NCI-H1105 treated with DMSO at 0.1 percent for 48 hours (cell line): ENCODE measurements at regions not wholly inside any gene's neighbourhood (a gene's known extent, or its start where the extent isn't known, plus 50 kb on each side); places are given as distances from the start of the nearest gene placed in this dataset.
"Not testable (repeated sequence)": the region's sequence is repeated elsewhere in the genome, so short reads cannot be mapped to it uniquely, and the experiment has no call there.

ENCODE experiments used
- DNase-seq: peaks from one replicate; lab custom pipeline; 2025; lab: John Stamatoyannopoulos, UW

DNA sequence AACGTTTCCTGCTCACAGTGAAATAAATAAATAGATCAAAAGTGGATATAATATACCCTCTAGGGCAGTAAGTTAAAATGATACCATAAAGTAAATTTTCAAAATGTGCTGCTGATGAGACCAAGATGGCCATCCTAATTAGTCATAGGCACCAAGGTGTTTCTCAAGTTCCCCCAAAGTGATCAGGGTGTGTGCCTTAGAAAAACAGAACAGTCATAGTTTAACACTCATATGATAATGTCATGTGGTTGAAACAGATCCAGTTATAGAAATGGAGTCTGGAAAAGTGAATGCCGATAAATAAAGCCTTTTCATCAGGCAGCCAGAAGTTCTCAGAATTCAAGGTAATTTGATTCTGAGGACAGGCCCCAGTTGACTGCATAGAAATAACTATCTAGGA, 161.5 kb upstream of the CDKN2B start:
- DNase-seq, result no peak

- no peak for DNase-seq
Observed at GRCh38 chr9:22170990-22171670, 162.0 kb upstream of the CDKN2B start.

DNA sequence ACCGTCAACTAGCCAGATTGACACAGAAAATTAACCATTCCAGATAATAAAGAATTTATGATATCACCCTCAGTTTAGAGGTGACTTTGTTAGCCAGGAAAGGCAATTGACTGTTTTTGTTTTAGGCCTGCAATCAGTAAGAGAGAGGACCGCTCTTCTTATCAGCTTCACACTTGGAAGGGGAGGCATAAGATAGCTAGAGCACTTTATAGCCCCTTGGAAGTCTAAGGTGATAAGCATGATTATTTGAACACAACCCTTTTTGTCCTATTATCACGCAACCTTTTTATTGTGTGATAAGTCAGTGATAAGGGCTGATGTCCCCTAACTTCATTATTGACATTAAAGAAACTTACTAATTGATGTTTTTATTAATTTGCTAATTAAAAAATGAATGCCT, 162.6 kb upstream of the CDKN2B start:
- DNase-seq, result no peak

DNA sequence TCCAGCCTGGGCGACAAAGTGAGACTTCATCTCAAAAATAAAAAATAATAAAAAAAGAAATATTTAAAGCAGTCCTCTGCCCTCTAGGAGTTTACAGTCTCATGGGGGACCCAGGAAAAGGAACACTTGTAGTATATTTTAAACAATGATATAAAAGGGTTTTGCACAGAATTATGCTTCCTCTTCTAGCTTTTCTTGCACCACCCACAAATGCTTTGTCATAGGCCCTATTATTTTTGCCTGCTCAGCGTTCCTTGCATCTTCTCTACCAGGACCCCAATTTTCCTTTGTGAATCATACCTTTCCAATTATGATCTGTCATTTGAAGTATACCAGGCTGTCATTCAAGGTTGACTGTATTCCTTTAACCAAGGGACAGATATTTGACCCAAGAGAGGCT, 164.8 kb upstream of the CDKN2B start:
- no peak for DNase-seq

DNA sequence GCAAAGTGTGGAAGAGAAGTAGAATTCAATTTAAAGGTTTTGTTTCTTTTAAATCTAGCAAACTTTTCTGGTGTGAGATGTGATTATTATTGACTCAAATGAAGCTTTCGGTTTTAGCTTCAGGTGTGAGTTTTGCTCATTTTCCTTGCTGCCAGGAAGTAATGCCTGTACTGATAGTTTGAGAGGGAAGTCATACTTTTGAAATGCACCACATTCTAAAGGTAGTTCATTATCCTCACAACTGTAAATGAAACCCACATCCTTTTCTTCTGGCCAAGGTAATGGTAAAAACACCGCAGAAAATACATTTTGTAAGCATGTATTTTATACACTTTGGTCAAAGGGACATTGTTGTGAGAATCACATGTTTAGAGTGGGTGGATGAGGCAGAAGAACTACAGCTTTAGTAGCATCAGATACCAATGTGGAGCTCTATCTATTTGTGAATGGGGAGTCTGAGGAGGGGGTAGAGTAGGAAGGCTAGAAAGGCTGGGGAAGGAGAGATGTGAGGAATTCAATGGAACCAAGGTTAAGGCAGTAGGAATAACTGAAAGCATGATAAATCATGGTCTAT, 167.0 kb upstream of the CDKN2B start:
- DNase-seq, result no peak

DNA sequence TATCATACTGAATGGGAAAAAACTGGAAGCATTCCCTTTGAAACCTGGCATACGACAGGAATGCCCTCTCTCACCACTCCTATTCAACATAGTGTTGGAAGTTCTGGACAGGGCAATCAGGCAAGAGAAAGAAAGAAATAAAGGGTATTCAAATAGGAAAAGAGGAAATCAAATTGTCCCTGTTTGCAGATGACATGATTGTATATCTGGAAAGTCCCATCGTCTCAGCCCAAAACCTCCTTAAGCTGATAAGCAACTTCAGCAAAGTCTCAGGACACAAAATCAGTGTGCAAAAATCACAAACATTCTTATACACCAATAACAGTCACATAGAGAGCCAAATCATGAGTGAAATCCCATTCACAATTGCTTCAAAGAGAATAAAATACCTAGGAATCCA, 171.9 kb upstream of the CDKN2B start:
- DNase-seq, result not testable (repeated sequence)

- no peak for DNase-seq
Observed at GRCh38 chr9:22189471-22189870, 180.4 kb upstream of the CDKN2B start.

DNA sequence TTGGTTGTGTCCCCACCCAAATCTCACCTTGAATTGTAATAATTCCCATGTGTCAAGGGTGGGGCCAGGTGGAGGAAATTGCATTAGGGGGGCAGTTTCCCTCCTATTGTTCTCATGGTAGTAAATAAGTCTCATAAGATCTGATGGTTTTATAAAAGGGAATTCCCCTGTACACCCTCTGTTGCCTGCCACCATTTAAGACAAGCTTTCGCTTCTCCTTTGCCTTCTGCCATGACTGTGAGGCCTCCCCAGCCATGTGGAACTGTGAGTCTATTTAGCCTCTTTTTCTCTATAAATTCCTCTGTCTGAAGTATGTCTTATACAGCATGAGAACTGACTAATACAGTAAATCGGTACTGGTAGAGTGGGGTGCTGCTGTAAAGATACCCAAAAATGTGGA, 187.9 kb upstream of the CDKN2B start:
- DNase-seq, result not testable (repeated sequence)

GRCh38 chr9:22198681-22199080, 189.6 kb upstream of the CDKN2B start:
- no peak for DNase-seq

DNA sequence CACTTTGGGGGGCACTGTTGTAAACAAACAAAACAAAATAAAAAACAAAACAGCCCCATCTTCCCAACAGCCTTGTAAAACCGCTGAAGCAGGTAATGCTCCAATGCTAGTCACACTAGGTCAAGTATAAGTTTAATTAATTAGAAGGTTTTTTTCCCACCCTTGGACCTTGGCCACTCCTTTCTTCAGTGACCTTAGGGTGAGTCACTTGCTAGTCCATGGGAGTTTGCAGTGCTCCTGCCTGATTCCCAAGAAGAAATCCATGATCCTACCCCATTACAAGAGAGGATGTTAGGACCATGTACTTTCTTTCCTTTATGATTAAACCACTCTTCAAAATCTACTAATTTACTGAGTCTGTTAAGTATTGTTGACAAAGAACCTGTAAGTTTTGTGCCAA, 192.2 kb upstream of the CDKN2B start:
- no peak for DNase-seq

DNA sequence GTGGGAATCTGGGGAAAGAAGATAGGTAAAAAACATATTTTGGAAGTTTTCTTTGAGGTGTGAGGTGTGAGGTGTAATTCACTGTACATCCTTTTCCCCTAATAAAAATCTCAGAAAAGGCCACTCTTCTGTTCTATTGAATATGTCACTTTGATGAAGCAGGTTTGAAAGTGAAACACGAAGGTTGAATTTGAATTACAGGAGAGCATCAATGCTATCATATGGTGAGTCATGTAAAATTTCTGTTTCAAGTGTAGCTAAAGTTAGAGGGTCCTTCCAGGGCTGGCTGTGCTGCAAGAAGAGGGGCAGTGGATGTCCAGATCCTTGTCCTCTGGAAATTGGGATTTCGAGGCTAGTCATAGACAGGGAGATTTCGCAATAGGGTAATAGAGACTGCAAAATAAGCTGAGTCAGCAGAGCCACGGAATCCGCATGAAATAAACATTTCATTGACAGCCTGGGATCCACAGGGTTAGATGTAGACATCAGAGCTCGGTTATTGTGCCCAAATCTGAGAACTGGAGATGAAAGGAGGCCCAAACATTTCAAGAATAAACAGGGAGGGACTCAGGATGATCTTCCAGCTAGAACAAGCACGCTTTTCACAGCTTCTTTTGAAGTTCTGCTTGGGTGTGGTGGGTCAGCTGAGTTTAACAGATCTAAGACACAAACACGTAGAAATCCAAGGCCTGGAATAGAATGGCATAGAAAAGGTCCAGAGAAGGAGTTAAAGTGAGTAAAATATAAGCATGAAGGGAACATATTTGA, 194.4 kb upstream of the CDKN2B start:
- DNase-seq, result no peak

GRCh38 chr9:22204240-22204639, 195.1 kb upstream of the CDKN2B start:
- DNase-seq, result no peak

DNA sequence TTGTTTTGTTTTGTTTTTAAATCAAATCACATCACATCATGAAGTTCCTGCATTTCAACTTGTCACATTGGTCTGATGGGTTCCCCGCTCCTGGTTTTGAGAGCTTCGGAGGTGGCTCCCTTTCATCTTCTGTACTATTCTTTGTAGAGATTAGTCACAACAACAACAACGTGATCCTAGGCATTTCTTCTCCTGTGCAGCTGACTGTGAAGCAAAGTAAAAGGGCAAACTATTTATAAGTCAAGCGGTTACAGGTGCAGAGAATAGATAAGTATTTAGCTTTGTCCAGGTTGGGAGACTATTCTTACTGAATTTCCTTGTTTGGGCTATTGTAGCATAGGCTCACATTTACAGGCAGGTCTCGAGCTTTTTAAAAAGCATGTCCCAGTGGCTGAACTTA, 197.7 kb upstream of the CDKN2B start:
- DNase-seq, result no peak

- DNase-seq, result no peak
Observed at GRCh38 chr9:22208846-22209585, 199.9 kb upstream of the CDKN2B start.

GRCh38 chr9:22210262-22210661, 201.2 kb upstream of the CDKN2B start:
- DNase-seq, result no peak

GRCh38 chr9:22210936-22211335, 201.8 kb upstream of the CDKN2B start:
- DNase-seq, result no peak

DNA sequence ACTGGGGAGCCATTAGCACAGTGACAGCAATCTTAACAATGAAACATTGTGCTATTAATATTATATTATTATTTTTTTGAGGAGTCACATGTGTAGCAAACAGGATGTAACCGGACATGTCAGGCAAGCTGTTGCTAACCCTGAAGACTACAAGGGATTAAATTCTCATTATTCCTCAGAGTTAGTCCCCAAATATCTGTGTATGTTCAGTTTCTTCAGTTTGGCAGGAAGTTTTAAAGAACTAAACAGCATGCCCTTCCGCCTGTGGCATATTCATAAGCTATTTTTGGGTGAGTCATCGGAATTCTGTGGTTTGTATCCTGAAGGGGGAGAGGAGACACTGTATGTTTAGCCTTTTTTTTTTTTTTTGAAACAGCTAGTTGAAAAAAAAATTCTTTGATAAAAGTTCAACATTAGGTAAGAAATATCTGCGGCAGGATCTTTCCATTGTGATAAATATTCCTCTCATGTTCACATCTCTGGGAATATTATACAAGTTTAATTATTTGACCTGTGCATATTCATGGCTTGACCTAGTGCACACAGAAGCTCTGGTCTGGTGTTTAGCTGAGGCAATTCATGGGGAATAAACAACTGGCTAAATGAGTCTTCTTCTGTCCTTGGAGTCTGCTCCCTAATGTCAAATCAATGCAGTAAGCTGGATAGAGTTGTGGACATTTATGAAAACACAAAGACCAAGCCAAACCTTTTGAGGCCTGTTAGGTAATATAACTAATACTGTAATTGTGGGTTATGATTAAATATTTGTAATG, 202.7 kb upstream of the CDKN2B start:
- DNase-seq, result no peak

DNA sequence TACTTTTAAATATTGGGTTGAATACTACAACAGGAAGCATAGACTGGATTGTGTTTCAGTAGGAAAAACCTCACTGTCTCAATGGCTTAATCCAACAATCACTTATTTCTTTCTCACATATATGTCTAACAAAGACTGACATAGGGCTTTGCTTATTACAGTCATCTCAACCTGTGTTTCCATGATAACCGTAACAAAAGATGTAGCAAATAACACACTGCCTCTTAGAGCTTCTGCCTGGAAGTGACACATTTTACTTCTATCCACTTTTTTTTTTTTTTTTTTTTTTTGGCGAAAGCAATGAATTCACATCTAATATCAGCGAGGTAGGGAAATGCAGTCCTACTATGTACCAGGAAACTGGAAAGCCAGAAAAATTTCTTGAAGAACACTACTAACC, 204.9 kb upstream of the CDKN2B start:
- DNase-seq, result no peak

DNA sequence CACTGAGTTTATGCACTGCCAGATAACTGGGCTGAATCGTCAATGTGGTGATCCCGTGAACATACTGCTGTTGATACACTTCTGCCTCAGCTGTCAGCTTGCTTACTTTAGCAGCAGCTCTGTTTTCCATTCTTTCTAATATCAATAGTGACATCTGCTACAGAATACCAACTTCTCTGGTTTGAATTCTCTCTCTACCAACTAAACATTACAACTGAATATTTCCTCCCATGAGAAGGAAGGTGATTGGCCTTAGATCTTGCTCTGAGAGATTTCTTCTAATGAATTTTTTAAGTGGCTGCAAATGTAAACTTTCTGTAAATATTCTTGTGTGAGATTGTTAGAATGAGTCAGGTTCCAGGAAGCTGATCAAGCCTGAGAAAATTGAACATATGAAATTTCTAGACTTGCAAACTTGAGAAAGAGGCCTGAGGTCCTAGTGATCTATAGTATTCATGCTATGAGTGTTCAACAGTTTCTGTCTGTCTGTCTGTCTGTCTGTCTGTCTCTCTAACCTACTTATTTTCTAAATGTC, 205.5 kb upstream of the CDKN2B start:
- DNase-seq, result no peak

- no peak for DNase-seq
Observed at GRCh38 chr9:22215521-22215920, 206.4 kb upstream of the CDKN2B start.

GRCh38 chr9:22216730-22217172, 207.6 kb upstream of the CDKN2B start:
- DNase-seq, result no peak

GRCh38 chr9:22217254-22217653, 208.1 kb upstream of the CDKN2B start:
- DNase-seq, result no peak
